ENCODE measurements at regions not wholly inside any gene's neighbourhood (a gene's known extent, or its start where the extent isn't known, plus 50 kb on each side); places are given as distances from the start of the nearest gene placed in this dataset.

DNA sequence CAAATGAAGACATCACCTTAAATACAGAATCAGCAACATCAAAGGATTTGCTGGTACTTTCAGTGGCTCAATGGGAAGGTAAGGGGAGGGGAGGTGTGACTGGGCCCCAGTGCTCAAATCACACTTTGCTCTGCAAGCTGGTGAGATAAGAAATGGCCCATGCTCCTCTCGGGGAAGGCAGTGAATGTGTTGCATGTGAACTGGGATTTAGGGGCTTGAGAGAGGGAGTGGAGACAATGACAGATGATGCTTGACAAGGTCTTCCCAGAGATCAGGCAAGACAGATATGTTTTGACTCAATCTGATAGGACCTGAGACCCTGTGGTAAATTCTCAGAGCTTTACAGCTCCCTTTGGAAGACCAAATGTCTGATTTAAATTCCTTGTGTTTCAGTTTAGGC is 233.0 kb upstream of the PROK2 start:
- H3K4me2 ChIP-seq = no peak overlapping the region
- POLR2A ChIA-PET = no interaction called here
- no peak for DNase-seq

GRCh38 chr3:72017311-72017710 is 232.4 kb upstream of the PROK2 start:
- POLR2A ChIA-PET = no interaction called here
- TF ChIP-seq TEAD4 (IDR thresholded peaks at IDR 0.05; ENCODE audit: borderline replicate concordance, insufficient read depth) (no peak), CHD2 (IDR thresholded peaks at IDR 0.05; ENCODE audit: low read length, partially characterized antibody) (no peak), TAF1 (IDR thresholded peaks at IDR 0.05; ENCODE audit: borderline replicate concordance, low read depth, low read length) (no peak), MEF2A (IDR thresholded peaks at IDR 0.05; ENCODE audit: borderline replicate concordance, low read depth) (no peak), RXRA (IDR thresholded peaks at IDR 0.05; ENCODE audit: borderline replicate concordance, low read depth) (no peak), POLR2AphosphoS5 (IDR thresholded peaks at IDR 0.05; ENCODE audit: low read depth, low read length) (no peak), GABPA (IDR thresholded peaks at IDR 0.05; ENCODE audit: low read depth) (no peak), NFIC (IDR thresholded peaks at IDR 0.05; ENCODE audit: borderline replicate concordance) (no peak), RFX5 (IDR thresholded peaks at IDR 0.05; ENCODE audit: low read length) (no peak), FOSL2 (IDR thresholded peaks at IDR 0.05; ENCODE audit: borderline replicate concordance, low read depth) (no peak), NRF1 (IDR thresholded peaks at IDR 0.05; ENCODE audit: low read depth, low read length) (no peak), ELF1 (IDR thresholded peaks at IDR 0.05) (no peak)
- TF ChIP-seq, protein P1, sequence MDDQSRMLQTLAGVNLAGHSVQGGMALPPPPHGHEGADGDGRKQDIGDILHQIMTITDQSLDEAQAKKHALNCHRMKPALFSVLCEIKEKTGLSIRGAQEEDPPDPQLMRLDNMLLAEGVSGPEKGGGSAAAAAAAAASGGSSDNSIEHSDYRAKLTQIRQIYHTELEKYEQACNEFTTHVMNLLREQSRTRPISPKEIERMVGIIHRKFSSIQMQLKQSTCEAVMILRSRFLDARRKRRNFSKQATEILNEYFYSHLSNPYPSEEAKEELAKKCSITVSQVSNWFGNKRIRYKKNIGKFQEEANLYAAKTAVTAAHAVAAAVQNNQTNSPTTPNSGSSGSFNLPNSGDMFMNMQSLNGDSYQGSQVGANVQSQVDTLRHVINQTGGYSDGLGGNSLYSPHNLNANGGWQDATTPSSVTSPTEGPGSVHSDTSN (IDR thresholded peaks at IDR 0.05) = no peak
- TF ChIP-seq, protein P2, sequence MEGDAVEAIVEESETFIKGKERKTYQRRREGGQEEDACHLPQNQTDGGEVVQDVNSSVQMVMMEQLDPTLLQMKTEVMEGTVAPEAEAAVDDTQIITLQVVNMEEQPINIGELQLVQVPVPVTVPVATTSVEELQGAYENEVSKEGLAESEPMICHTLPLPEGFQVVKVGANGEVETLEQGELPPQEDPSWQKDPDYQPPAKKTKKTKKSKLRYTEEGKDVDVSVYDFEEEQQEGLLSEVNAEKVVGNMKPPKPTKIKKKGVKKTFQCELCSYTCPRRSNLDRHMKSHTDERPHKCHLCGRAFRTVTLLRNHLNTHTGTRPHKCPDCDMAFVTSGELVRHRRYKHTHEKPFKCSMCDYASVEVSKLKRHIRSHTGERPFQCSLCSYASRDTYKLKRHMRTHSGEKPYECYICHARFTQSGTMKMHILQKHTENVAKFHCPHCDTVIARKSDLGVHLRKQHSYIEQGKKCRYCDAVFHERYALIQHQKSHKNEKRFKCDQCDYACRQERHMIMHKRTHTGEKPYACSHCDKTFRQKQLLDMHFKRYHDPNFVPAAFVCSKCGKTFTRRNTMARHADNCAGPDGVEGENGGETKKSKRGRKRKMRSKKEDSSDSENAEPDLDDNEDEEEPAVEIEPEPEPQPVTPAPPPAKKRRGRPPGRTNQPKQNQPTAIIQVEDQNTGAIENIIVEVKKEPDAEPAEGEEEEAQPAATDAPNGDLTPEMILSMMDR (IDR thresholded peaks at IDR 0.05) = no peak

More for the DNA sequence above, 233.0 kb upstream of the PROK2 start:
- Histone ChIP-seq H2AFZ (ENCODE audit: low read depth) (no peak overlapping the region), H3K79me2 (ENCODE audit: insufficient read depth) (no peaks in the 10 kb centered on the region), H3K27ac (ENCODE audit: low read depth in 2 of 2, low read length in 1 of 2) (no peak overlapping the region), H3K4me3 (ENCODE audit: low read depth in 2 of 2, low read length in 1 of 2) (no peak overlapping the region), H3K9me2 (no peaks in the 10 kb centered on the region), H3K9ac (no peak overlapping the region), H3K36me3 (replicated peaks in 1 of 2; ENCODE audit: control insufficient read depth in 1 of 2, insufficient read depth in 2 of 2, low read length in 1 of 2) (no peaks in the 10 kb centered on the region), H3K27me3 (ENCODE audit: insufficient read depth) (no peaks in the 10 kb centered on the region), H3K9me3 (no peaks in the 10 kb centered on the region), H3F3A (replicated peaks; ENCODE audit: insufficient read depth) (no peaks in the 10 kb centered on the region), H3K4me1 (ENCODE audit: control insufficient read depth in 1 of 2, insufficient read depth in 2 of 2, low read depth in 1 of 2, low read length in 1 of 2) (no peaks in the 10 kb centered on the region), H4K20me1 (ENCODE audit: insufficient read depth) (no peaks in the 10 kb centered on the region)
- TF ChIP-seq TCF12 (IDR thresholded peaks at IDR 0.05) (no peak), FOXJ3 (CRISPR knock-in tag; IDR thresholded peaks at IDR 0.05) (no peak), FOXM1 (IDR thresholded peaks at IDR 0.05; ENCODE audit: low read depth) (no peak), FOSL2 (IDR thresholded peaks at IDR 0.05; ENCODE audit: borderline replicate concordance, low read depth) (no peak), CHD2 (IDR thresholded peaks at IDR 0.05; ENCODE audit: low read length, partially characterized antibody) (no peak), EZH2phosphoT487 (IDR thresholded peaks at IDR 0.05; ENCODE audit: borderline replicate concordance, low read depth) (no peak), POLR2AphosphoS5 (IDR thresholded peaks at IDR 0.05; ENCODE audit: low read depth, low read length) (no peak), NFIC (IDR thresholded peaks at IDR 0.05; ENCODE audit: borderline replicate concordance) (no peak), ELF1 (IDR thresholded peaks at IDR 0.05) (no peak), SIN3A (IDR thresholded peaks at IDR 0.05; ENCODE audit: borderline replicate concordance, low read depth, low read length) (no peak), RXRA (IDR thresholded peaks at IDR 0.05; ENCODE audit: borderline replicate concordance, low read depth) (no peak), EP300 (IDR thresholded peaks at IDR 0.05; ENCODE audit: borderline replicate concordance in 1 of 2, low read depth in 1 of 2, low read length in 1 of 2) (no peak), RAD21 (IDR thresholded peaks at IDR 0.05; ENCODE audit: low read length) (no peak), GATA2 (CRISPR knock-in tag; IDR thresholded peaks at IDR 0.05) (no peak), MEF2A (IDR thresholded peaks at IDR 0.05; ENCODE audit: borderline replicate concordance, low read depth) (no peak)
- TF ChIP-seq, protein P3, sequence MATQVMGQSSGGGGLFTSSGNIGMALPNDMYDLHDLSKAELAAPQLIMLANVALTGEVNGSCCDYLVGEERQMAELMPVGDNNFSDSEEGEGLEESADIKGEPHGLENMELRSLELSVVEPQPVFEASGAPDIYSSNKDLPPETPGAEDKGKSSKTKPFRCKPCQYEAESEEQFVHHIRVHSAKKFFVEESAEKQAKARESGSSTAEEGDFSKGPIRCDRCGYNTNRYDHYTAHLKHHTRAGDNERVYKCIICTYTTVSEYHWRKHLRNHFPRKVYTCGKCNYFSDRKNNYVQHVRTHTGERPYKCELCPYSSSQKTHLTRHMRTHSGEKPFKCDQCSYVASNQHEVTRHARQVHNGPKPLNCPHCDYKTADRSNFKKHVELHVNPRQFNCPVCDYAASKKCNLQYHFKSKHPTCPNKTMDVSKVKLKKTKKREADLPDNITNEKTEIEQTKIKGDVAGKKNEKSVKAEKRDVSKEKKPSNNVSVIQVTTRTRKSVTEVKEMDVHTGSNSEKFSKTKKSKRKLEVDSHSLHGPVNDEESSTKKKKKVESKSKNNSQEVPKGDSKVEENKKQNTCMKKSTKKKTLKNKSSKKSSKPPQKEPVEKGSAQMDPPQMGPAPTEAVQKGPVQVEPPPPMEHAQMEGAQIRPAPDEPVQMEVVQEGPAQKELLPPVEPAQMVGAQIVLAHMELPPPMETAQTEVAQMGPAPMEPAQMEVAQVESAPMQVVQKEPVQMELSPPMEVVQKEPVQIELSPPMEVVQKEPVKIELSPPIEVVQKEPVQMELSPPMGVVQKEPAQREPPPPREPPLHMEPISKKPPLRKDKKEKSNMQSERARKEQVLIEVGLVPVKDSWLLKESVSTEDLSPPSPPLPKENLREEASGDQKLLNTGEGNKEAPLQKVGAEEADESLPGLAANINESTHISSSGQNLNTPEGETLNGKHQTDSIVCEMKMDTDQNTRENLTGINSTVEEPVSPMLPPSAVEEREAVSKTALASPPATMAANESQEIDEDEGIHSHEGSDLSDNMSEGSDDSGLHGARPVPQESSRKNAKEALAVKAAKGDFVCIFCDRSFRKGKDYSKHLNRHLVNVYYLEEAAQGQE (IDR thresholded peaks at IDR 0.05; ENCODE audit: low read depth, low read length) = no peak
- WGBS (ENCODE audit: low lambda C conversion rate) = 44% methylated on average over 1 of the region's 1 CpG
- CTCF ChIA-PET = interaction anchor here (1.1 to 1.2 kb wide), 2 partner anchors 13 to 15 kb away, joined by 3 read pairs; no protein-coding TSS in a partner anchor

More at GRCh38 chr3:72017311-72017710, 232.4 kb upstream of the PROK2 start:
- 88% methylated on average over 1 of the region's 1 CpG for WGBS (ENCODE audit: low lambda C conversion rate)
- Histone ChIP-seq H3F3A (replicated peaks; ENCODE audit: insufficient read depth) (no peaks in the 10 kb centered on the region), H3K27me3 (ENCODE audit: insufficient read depth) (no peaks in the 10 kb centered on the region), H3K36me3 (replicated peaks in 1 of 2; ENCODE audit: control insufficient read depth in 1 of 2, insufficient read depth in 2 of 2, low read length in 1 of 2) (no peaks in the 10 kb centered on the region), H3K4me1 (ENCODE audit: control insufficient read depth in 1 of 2, insufficient read depth in 2 of 2, low read depth in 1 of 2, low read length in 1 of 2) (no peaks in the 10 kb centered on the region), H3K9me2 (no peaks in the 10 kb centered on the region), H3K9me3 (no peaks in the 10 kb centered on the region), H3K4me3 (ENCODE audit: low read depth in 2 of 2, low read length in 1 of 2) (no peak overlapping the region), H3K9ac (no peak overlapping the region), H3K4me2 (no peak overlapping the region), H3K27ac (ENCODE audit: low read depth in 2 of 2, low read length in 1 of 2) (no peak overlapping the region), H3K79me2 (ENCODE audit: insufficient read depth) (no peaks in the 10 kb centered on the region), H4K20me1 (ENCODE audit: insufficient read depth) (no peaks in the 10 kb centered on the region), H2AFZ (ENCODE audit: low read depth) (no peak overlapping the region)
- no peak for DNase-seq
- CTCF ChIA-PET = interaction anchor here (1.1 kb wide), 1 partner anchor 12 kb away, joined by 3 read pairs; no protein-coding TSS in a partner anchor
